HG03442 (cell line): ENCODE measurements at regions not wholly inside any gene's neighbourhood (a gene's known extent, or its start where the extent isn't known, plus 50 kb on each side); places are given as distances from the start of the nearest gene placed in this dataset.

Experiments used
- ATAC-seq: cut with Tn5 transposase; IDR thresholded peaks from one replicate; pipeline ENCODE4 v1.9.1; 2021; ENCODE audit warnings: mild to moderate bottlenecking, moderate library complexity; ENCODE audit not compliant: unreplicated experiment

DNA sequence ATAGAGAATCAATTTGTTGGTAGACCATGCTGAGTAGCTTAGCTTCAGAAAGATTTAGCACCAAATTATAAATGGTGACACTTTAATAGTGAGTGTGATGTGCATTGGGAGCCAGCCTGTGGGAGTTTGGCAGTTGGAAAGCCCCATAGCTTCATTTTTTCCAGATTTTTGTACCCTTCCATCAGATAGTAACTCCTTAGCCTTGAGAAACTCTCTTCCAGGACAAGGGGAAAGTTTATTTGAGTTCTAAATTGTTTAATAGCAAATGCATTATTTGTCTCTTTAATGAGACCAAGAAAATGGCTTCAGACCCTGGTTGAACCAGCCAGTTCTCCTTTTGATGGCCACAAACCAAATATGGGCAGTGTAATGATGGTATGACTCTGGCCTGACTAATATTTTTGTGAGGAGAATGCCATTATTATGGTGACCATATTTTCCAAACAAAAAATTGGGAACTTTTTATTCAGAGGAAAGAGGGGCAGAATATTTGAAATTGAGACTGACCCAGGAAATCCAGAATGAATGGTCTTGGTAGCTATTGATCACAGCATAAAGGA lies 49.8 kb downstream of the PLCE1 start:
- no peak for ATAC-seq

DNA sequence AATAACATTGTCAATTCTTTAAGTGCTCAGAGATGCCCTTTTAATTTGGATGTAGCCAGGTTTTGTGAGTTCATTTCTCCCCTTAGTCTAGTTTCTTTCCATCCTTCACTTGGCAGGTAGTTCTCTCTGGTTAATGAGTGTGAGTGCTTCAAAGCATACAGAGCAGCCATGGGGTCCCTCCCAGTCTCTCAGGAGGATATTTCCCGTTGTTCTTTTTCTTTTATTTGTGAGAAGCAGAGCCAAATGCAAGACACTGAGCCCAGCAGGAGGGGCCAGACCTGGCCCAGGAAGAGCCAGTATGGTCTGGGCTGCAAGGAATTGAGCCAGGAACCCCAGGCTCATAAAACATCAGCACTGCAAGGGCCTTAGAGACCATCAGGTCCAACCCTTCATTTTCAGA lies 52.4 kb downstream of the PLCE1 start:
- ATAC-seq, result no peak

DNA sequence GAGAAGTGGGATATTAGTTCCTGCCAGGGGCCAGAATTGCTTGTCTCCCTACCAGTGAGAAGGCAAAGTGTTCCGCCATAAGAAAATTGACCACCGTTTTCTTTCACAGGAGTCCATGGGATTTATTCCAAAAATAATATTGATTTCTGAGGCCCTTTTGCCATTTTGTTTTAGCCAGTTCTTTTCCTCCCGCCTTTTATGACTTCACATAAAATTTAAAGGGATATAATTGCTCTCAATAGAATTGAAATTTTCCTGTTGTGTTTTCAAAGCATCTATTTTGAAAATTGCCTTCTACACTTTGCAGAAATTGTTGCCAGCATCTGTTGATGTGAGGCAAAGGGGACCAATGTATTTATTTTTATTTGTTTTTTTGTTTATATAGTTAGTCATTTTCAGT lies 53.6 kb downstream of the PLCE1 start:
- no peak for ATAC-seq

DNA sequence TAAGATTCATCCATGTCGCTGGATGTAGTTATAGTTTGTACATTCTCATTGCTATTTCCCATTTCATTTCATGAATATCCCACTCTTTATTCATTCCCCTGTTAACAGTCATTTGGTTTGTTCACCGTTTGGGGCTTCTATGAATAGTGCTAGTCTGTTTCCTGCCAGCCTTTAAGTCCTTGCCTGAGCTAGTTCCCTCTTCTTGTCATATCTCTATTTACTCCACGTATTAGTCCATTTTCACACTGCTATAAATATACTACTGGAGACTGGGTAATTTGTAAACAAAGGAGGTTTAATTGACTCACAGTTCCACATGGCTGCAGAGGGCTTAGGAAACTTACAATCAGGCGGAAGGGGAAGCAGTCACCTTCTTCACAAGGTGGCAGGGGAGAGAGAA lies 56.2 kb downstream of the PLCE1 start:
- no peak for ATAC-seq

DNA sequence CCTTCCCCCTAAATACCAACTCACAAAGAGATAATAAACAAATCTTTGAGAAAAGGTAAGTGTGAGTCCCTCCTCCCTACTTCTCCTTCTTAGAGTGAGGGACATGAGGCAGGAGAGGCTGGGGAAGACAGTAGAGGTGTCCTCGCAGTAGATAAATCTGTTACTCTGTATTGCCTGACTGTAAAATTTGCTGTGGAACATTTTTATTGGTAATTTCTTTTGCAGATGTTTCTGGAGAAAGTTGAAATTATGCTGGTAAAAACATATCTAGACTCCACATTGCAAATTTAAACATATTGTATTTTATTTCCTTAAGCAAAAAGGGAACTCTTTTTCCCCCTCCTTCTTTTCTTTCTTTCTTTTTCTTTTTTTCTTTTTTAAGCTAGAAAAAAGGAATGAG lies 58.5 kb downstream of the PLCE1 start:
- ATAC-seq, result no peak

DNA sequence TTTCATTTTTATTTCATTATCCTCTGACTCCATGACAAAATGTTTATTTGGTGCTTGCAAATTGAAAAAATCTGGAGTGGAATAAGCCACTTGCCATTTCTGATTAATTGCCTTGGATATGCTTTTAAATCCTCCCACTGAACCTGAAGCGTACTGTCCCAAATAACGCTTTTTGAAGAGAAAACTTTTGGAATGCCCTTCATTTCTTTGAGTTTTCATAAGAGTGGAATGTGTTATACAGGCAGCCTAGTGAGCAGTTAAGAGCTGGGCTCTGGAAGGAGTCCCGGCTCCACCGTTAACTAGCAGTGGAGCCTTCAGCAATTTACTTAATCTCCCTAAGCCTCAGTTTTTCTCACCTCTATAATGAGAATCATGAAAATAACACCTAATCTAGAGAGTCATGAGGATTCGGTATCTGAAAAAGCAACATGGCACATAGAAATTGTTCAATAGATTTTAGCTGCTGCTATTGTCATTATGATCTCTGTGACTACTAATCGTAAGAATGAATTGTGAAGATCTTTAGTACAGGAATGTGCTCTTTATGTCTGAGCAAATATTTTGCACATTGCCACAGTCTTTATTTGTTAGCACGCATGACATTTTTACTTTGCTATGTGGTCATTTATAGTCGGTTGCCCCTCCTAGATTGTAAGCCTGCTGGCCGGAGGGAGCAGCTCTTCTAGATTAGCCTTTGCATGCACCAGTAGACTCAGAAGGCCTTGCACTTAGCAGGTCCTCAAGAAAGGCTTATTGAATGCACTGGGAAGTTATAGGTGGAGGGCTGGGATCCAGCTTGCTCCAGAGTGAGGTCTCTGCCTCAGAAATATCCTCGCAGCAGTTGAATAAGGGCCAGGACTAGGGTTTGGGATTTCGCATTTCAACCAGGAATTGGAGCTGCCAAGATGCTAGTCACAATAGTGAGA lies 59.4 kb downstream of the PLCE1 start:
- no peak for ATAC-seq

DNA sequence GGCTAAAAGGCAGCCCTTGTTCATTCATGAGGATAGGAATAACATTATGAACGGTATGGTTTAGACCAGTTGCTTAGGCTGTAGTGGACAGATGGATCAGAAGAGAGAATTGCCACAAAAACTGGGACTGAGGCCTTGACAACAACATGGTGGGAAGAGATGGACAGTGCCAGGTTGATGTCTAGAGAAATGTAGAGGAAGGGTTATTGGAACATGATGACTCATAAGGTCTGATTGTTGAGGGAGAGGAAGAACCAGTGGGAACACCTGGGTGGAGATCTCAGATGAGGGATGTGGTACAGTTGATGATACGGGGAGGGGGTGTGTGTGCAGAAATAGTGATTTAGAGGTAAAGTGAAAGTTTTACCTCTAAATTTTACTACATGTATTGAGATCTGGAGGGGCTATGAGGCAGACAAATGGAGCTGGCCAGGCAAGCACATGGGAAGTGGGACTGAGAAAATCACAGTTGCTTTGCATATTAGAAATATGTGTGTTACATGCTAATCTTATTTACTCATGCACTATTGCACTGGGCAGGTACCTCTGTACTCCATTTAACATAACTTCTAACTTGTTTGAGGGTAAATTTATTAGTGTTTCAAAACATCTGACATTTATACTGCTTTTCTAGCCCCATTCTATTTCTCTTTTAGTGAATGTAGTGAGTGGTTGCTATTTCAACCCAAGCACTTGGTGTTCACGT lies 65.6 kb downstream of the PLCE1 start:
- ATAC-seq, result no peak

DNA sequence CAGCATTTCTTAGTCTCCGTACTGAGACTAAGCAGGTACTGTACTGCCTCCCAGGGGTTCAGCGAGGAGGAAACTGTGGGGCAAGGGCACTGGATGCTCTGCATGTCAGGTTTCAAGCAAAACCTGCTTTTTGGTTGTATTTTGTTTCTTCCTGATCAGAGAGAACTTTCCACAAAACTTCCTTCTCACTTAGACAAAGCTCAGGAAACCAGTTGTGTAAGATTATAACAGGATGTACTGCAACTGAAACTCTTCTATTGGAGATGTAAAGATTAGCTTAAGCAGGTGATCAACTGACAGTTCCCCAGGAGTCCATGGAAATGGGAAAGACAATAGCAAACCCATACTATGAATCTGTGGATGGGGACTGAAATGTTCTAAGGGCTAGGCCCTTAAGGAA lies 67.3 kb downstream of the PLCE1 start:
- ATAC-seq, result no peak

DNA sequence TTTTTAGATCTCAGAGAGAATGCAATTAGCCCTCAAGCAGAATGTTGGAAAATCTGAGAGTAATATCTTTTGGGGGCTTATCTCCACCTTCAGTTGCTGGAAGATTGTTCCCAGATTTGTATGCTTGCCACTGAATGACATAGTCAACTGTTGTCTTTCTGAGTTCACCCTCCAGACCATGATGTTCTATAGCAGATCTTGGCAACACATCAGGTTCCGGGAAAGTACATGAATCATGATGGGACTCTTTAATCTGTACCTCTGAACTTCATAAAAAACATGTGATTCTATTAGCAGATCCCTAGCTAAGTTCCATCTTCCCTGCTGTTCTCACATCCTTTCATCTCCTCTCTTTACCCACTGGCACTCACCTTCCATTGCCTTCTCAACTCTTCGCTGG lies 68.9 kb downstream of the PLCE1 start:
- ATAC-seq, result no peak

DNA sequence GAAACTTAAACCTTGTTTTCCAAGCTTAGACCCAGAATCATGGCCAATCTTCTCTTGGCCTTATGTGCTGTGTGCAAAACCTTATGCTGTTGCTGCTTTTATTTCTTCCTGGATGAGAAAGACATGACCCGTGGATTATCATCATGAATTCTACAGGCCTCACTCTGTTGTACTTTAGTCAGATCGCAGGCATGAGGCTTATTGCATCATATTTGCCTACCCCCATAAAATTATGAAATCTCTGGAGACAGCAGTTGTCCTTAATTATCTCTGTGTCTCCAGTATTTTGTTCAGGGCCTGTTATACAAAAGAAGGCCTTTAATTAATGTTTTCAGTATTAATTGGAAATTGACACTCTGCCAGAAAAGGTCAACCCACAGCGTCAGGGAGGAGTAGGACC lies 71.6 kb downstream of the PLCE1 start:
- no peak for ATAC-seq

DNA sequence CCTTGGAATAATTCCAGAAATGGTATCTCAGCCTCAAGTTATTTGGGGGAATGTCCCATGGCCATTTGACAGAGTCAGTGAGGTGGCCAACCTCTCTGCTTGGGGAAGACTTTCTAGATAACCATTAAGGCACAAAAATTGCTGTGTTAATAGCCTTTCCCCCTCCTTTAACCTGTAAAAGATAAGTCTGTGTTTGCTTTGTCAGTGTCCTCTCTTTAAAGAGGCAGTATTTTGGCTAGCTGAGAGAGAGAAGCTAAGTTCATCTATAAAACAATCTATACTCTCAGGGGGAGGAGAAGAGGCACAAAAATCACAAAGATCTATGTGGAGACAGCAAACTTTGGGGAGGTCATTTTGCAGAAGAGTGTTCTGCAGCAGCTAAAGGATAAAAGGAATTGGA lies 72.1 kb downstream of the PLCE1 start:
- no peak for ATAC-seq

DNA sequence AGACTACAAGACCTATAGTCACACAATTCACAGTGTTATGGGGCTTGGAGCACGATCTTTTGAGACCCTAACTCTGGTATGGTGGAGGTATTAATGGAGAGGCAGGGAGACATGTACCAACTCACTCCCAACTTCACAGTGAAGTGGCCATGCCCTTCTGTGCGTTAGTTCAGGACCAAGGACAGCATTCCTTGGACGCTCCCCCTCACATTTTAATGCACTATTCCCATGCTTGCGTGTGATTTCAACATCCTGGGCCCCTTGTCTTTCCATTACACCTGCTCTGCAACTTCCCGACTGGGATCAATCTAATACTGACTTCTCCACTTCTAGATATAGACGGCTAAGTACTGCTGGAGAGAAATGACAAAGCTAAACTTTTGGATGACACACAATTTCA lies 72.7 kb downstream of the PLCE1 start:
- ATAC-seq, result no peak

DNA sequence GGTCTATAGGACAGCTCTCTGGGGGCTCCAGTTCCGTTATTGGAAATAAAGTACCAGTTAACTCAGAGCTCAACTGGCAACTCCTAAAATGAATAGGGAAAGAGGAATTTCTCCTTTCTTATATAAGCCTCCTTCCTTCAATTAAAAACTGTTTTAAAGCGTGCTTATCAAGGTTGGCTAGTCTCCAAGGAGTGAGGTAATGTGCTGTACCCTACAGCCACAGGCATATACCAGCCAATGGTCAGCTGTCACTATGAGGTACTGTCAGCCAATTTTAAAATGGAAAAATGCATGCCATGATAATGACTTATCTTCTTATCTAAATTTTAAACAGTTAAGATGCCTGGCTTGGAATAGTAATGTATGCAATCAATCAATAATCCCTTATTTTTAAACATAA lies 76.2 kb downstream of the PLCE1 start:
- no peak for ATAC-seq

DNA sequence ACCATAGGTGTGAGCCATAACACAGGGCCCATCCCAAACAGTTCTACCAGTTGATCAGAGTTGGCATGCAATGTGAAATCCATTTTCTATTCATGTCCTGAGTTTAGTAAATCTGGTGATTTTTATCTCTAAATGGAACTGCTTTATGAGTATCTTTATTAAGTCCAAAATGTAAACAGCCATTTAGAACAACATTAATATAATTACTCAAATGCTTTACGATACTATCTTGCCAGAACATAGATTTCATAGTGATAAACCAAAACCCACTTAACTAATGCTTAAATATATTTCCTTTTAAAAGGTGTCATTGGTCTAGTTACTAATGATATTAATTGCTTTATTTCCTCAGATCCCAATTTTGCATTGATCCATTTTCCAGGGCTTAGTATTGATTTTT lies 80.7 kb downstream of the PLCE1 start:
- ATAC-seq, result no peak

DNA sequence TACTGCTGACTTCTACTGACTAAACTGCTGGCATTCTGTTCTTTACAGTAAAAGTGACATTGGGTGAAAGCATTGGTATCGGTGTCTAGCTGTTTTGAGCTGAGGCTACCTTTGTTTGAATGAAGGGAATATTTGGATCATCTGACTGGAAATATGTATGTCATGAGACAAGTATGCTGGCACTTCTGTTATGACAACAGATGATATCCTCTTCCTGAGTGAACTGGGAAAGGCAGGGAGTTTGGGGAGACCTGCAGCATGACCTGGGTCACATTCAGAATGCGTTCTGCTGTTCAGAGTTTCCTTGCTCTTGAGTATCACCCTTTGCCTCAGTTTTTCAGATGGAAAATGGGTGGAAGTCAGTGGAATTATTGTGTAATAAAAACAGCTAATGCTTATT lies 81.8 kb downstream of the PLCE1 start:
- ATAC-seq, result no peak

DNA sequence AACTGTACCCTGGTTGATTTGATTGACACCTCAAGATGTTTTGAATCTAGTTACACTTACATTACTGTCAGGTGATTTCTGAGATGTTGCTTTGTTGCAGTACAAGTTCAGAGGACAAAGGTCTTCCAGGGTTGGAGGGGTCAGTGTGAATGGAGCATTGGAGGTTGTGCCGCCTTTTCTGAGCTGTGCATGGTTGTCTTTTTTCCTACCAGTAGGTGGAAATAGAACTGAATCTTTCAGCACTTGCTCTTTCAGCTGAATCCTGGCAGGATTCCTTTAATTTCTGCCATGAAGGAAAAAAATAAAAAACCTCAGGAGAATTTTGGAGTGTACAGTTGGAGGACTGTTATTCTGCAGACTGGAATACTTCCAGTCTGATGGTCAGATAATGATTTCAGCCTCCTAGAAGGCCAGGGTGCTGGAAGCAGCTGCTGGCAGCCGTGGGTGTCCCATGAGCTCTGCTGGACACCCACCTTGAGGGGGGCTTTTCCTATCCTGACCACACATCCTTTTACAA lies 82.7 kb downstream of the PLCE1 start:
- ATAC-seq, result no peak

DNA sequence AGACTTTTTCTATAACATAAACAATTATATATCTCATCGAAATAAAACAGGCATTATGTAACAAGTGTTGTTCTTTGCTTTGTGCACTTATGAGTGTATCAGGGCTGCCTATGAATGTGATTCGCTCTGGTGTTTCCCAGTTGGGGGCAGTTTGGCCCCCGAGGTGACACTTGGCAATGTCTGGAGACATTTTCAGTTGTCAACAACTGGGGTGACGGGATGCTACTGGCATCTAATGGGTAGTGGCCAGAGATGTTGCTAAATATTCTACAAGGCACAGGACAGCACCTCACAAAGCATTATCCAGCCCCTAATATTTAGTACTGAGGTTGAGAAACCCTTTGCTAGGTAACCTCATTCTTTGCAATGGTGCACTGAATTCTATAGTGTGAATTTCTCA lies 83.3 kb downstream of the PLCE1 start:
- ATAC-seq, result no peak

DNA sequence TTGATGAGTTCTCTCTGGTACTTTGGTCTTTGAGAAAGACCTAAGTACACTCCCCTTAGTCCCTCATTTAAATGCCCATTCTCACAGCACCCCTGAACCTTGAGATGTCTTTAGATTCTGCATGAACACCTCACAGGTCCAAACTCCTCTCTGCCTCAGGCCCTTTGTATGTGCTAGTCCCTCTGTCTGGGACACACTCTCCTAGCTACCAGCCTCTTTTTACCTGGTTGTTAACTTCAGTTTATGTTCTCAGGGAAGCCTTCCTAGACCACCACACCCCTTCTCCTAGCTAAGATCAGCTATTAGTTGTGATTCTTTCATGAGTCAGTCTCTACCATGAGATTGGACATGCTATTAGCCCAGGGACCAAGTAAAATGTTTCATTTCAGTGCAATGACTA lies 86.4 kb downstream of the PLCE1 start:
- no peak for ATAC-seq

DNA sequence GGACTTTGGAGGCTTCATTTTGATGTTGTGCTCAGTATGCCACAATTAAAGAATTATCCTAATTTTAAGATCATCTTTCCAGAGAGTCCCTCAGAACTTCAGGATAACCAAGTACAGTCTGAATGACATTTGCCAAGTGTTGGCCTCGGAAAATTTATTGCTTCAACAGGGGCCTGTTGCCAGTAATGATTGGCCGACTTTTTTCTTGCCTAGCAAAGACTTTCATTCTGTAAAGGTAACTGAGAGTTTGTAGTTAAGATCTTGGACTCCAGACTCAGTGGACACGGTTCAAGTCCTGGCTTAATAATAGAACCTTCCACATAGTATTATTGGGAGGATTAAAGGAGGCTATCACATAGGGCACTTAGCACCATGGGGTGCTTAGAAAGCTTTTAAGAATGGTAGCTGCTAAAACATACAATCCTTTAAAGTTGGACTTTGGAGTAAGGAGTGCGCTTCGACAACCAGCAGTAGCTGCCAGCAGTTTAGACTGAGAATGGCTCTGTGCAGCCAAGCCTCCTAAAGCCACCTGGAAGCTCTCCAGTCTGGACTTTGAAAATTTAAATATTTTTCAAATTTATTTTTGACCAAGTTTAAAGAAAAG lies 90.0 kb downstream of the PLCE1 start:
- ATAC-seq, result no peak

DNA sequence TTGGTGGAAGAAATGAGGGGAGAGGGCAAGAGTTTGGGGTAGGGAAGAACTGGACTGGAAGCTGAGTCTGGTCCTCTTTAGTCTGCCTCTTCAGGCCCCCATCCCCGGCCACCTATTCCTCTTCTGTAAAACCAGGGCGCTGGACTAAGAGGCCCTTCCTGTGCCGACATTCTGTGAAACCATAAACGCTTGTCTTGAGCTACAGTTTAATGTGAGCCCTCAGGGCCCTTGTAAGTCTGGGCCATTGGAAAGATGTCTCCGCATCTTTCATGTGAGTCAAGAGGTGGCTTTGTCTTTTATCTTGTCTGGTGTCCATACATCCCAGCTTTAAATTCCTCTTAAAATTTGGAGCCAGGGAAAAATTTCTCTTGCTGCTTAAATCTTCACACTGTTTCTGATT lies 90.6 kb downstream of the PLCE1 start:
- no peak for ATAC-seq

DNA sequence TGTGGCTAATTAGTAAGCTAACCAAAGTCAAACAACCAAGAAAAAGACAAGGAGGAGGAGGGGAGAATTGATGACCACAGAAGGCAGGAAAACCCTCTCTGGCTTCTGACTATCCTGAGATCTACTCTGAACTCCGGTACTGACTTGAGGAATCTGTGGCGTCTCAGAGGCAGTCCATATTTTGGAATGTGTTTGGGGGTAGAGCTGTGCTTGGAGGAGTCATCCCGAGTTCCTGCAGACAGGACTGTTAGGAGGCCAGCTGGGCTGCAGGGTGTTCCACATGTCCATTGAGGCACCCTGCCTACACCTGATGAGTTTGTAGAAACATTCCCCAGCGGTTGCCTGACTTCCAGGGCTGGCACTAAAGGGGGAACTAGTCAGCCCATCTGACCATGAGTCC lies 91.6 kb downstream of the PLCE1 start:
- ATAC-seq, result no peak
